B cell (primary cell): ENCODE measurements at regions not wholly inside any gene's neighbourhood (a gene's known extent, or its start where the extent isn't known, plus 50 kb on each side); places are given as distances from the start of the nearest gene placed in this dataset.

Source experiments
- ATAC-seq: fragments of 200-7000 bp; cut with Tn5 transposase; one replicate; pipeline ENCODE4 v1.10.0; 2021; ENCODE audit warnings: low read depth, mild to moderate bottlenecking, moderate number of reproducible peaks, moderate library complexity
- CTCF ChIA-PET: fragments of 350-600 bp; sonication (Branson Sonifier 250); formaldehyde crosslinking; loops from one replicate; lab custom pipeline; 2021; ENCODE audit warnings: antibody characterized with exemption, inconsistent platforms; lab: Charles Lee
- POLR2A ChIA-PET: fragments of 350-600 bp; sonication (Branson Sonifier 250); formaldehyde crosslinking; loops from one replicate; lab custom pipeline; 2021; ENCODE audit warnings: antibody characterized with exemption; lab: Charles Lee
- DNase-seq: peaks from one replicate; pipeline ENCODE4 v3.0.0; 2013
- H2AFZ ChIP-seq: 2 replicates; pipeline ENCODE4 v1.6.1; 2012; ENCODE audit warnings: mild to moderate bottlenecking, low read depth, low read length; ENCODE audit not compliant: insufficient read depth, poor library complexity, severe bottlenecking
- H3K27ac ChIP-seq, 2 donors: 1 replicate in 1 of 2; 2 replicates in 1 of 2; pipeline ENCODE4 v1.5.1; 2012 to 2013; ENCODE audit warnings: low read length in 2 of 2, mild to moderate bottlenecking in 2 of 2, moderate library complexity in 1 of 2
- H3K27me3 ChIP-seq, 4 experiments: fragments of 200-600 bp in 1 of 4; sonication (generic) in 1 of 4; replicated peaks in 1 of 4; 1 replicate in 2 of 4; 2 replicates in 2 of 4; pipeline versions ENCODE4 v1.6.1 to v1.7.0; 2013 to 2016; ENCODE audit warnings: low read length in 3 of 4, mild to moderate bottlenecking in 2 of 4, mixed read lengths in 1 of 4, moderate library complexity in 1 of 4; ENCODE audit not compliant: insufficient read depth in 4 of 4, control insufficient read depth in 3 of 4; ENCODE audit errors: control extremely low read depth in 1 of 4
- H3K36me3 ChIP-seq, 2 experiments: replicated peaks in 1 of 2; 1 replicate in 1 of 2; 2 replicates in 1 of 2; pipeline versions ENCODE4 v1.6.1 to v1.7.1; 2013; ENCODE audit warnings: low read length in 1 of 2; ENCODE audit not compliant: insufficient read depth in 2 of 2, control insufficient read depth in 1 of 2; ENCODE audit errors: control extremely low read depth in 1 of 2, extremely low read depth in 1 of 2
- H3K4me1 ChIP-seq, 2 donors: fragments of 200-600 bp in 1 of 2; sonication (generic) in 1 of 2; 1 replicate in 1 of 2; 2 replicates in 1 of 2; pipeline versions ENCODE4 v1.5.1 to v1.6.1; 2013 to 2017; ENCODE audit warnings: low read length in 2 of 2; ENCODE audit not compliant: control insufficient read depth in 2 of 2, insufficient read depth in 2 of 2
- H3K4me2 ChIP-seq: replicated peaks from 2 replicates; pipeline ENCODE3; 2012; ENCODE audit warnings: mild to moderate bottlenecking, low read depth, low read length; ENCODE audit not compliant: poor library complexity, severe bottlenecking
- H3K4me3 ChIP-seq, 5 experiments: fragments of 200-600 bp in 1 of 5; sonication (generic) in 1 of 5; 1 replicate in 3 of 5; 2 replicates in 2 of 5; pipeline versions ENCODE4 v1.5.1 to v1.7.0; 2011 to 2016; ENCODE audit warnings: low read length in 4 of 5, mild to moderate bottlenecking in 4 of 5, low read depth in 2 of 5, control low read depth in 1 of 5, moderate library complexity in 1 of 5; ENCODE audit not compliant: insufficient read depth in 1 of 5; ENCODE audit errors: control extremely low read depth in 1 of 5, extremely low read depth in 1 of 5
- H3K79me2 ChIP-seq: fragments of 200-600 bp; sonication (generic); one replicate; pipeline ENCODE4 v1.6.0; 2016; ENCODE audit warnings: low read length; ENCODE audit not compliant: control insufficient read depth, insufficient read depth
- H3K9ac ChIP-seq: fragments of 200-600 bp; sonication (generic); 2 replicates; pipeline ENCODE4 v1.6.1; 2017; ENCODE audit warnings: mild to moderate bottlenecking, low read length, moderate library complexity
- H3K9me3 ChIP-seq, 3 donors: one replicate each; pipeline versions ENCODE4 v1.6.1 to v1.7.1; 2013; ENCODE audit warnings: low read length in 2 of 3; ENCODE audit not compliant: control insufficient read depth in 2 of 3, insufficient read depth in 1 of 3; ENCODE audit errors: control extremely low read depth in 1 of 3
- H4K20me1 ChIP-seq: 2 replicates; pipeline ENCODE4 v1.6.0; 2012; ENCODE audit warnings: mild to moderate bottlenecking, low read length; ENCODE audit not compliant: insufficient read depth, control insufficient read depth, poor library complexity, severe bottlenecking
- H3K27ac Mint-ChIP-seq: one replicate; pipeline ENCODE4 v1.8.0; 2021; ENCODE audit warnings: mixed read lengths
- H3K27me3 Mint-ChIP-seq: one replicate; pipeline ENCODE4 v1.8.0; 2021; ENCODE audit warnings: mixed read lengths
- H3K4me1 Mint-ChIP-seq: one replicate; pipeline ENCODE4 v1.8.0; 2021; ENCODE audit warnings: mixed read lengths
- H3K4me3 Mint-ChIP-seq: one replicate; pipeline ENCODE4 v1.8.0; 2021; ENCODE audit warnings: mixed read lengths
- H3K9me3 Mint-ChIP-seq: one replicate; pipeline ENCODE4 v1.8.0; 2022; ENCODE audit warnings: mixed read lengths; ENCODE audit not compliant: insufficient read depth
- EZH2 ChIP-seq: IDR thresholded peaks from 2 replicates; pipeline ENCODE4 v1.6.1; 2012; ENCODE audit warnings: borderline replicate concordance, low read depth, mild to moderate bottlenecking, moderate library complexity, low read length; ENCODE audit not compliant: insufficient read depth, poor library complexity, severe bottlenecking
- WGBS: methylation state at CpG from one replicate; pipeline ENCODE4 v1.1.5; 2013; ENCODE audit warnings: missing lambda C conversion rate; ENCODE audit not compliant: insufficient coverage; 5-methylcytosine and 5-hydroxymethylcytosine counted together
- intact Hi-C: fragments of 100-400 bp; cut with micrococcal nuclease; formaldehyde crosslinking; loops from one replicate; pipeline ENCODE4 v1.10.0; 2022
- TF ChIP-seq, protein P1 (sequence below): fragments of 200-600 bp; IDR thresholded peaks from one replicate; pipeline ENCODE4 v1.8.0; 2022; ENCODE audit warnings: antibody characterized with exemption, mild to moderate bottlenecking

DNA sequence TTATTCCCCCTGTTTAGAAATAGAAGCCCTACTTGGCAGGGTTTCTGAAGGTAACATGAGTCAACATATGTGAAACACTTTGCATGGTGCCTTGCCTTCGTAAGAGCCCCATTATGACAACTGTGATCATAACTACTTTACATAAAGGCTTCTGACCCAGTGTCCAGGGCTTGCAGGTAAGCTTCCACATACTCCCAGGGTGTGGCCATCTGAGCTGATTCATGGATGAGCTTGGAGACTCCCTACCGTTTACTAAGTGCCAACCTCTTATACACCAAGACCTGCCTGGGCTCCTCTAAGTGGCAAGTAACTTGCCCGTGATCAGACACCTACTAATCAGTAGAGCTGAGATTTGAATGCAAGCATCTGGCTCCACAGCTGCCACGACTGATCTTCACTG, 62.8 kb upstream of the C5orf58 start:
- CTCF ChIA-PET: no interaction called here
- H3K79me2 ChIP-seq: no peaks in the 10 kb centered on the region
- Mint-ChIP-seq H3K27me3 (no peaks in the 10 kb centered on the region), H3K4me1 (peaks cover 13% of the 10 kb centered on the region), H3K9me3 (no peaks in the 10 kb centered on the region), H3K4me3 (no peak overlapping the region), H3K27ac (no peak overlapping the region)
- no peak for DNase-seq
- WGBS: 85% methylated on average over 4 of the region's 4 CpGs
- POLR2A ChIA-PET: no interaction called here
- H3K27me3 ChIP-seq: peaks cover 0 to 5% (median 0%) of the 10 kb centered on the region in 4 experiments
- H3K9me3 ChIP-seq: no peaks in the 10 kb centered on the region
- intact Hi-C loops: no loop called here
- no peaks in the 10 kb centered on the region for H4K20me1 ChIP-seq
- ATAC-seq: no peak
- no peak overlapping the region for H2AFZ ChIP-seq
- no peak overlapping the region for H3K4me3 ChIP-seq
- no peak overlapping the region for H3K27ac ChIP-seq
- H3K4me1 ChIP-seq: peaks cover 0 to 7% of the 10 kb centered on the region in 2 donors
- no peak for TF ChIP-seq EZH2
- TF ChIP-seq, protein P1, sequence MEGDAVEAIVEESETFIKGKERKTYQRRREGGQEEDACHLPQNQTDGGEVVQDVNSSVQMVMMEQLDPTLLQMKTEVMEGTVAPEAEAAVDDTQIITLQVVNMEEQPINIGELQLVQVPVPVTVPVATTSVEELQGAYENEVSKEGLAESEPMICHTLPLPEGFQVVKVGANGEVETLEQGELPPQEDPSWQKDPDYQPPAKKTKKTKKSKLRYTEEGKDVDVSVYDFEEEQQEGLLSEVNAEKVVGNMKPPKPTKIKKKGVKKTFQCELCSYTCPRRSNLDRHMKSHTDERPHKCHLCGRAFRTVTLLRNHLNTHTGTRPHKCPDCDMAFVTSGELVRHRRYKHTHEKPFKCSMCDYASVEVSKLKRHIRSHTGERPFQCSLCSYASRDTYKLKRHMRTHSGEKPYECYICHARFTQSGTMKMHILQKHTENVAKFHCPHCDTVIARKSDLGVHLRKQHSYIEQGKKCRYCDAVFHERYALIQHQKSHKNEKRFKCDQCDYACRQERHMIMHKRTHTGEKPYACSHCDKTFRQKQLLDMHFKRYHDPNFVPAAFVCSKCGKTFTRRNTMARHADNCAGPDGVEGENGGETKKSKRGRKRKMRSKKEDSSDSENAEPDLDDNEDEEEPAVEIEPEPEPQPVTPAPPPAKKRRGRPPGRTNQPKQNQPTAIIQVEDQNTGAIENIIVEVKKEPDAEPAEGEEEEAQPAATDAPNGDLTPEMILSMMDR: no peak
- no peak overlapping the region for H3K9ac ChIP-seq
- H3K4me2 ChIP-seq: no peak overlapping the region
- no peaks in the 10 kb centered on the region for H3K36me3 ChIP-seq

DNA sequence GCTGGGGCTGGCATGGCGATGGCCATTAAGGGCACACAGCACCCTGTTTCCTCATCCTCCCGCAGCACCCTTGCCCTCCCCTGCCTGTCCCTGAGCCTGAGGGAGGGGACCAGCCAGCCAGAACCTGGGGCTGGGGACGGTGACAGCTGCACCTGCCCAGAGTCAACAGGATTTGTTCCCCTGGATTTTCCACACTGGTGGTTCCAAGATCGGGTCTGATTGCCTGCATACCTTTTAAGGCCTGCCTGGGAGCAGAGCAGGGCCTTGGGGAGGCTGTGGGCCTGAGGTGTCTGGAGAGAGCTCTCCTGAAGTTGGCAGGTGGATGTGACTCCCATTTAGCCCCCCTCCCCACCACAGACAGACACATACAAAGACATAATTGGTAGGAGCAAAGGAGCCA, 61.0 kb upstream of the C5orf58 start:
- Mint-ChIP-seq H3K4me1 (peaks cover 13% of the 10 kb centered on the region), H3K27ac (no peak overlapping the region), H3K4me3 (no peak overlapping the region), H3K9me3 (no peaks in the 10 kb centered on the region), H3K27me3 (no peaks in the 10 kb centered on the region)
- no peaks in the 10 kb centered on the region for H4K20me1 ChIP-seq
- DNase-seq (no peak), ATAC-seq (no peak)
- no peak overlapping the region for H3K9ac ChIP-seq
- H3K27ac ChIP-seq: no peak overlapping the region
- peaks cover 0 to 5% (median 0%) of the 10 kb centered on the region in 4 experiments for H3K27me3 ChIP-seq
- H2AFZ ChIP-seq: no peak overlapping the region
- H3K4me3 ChIP-seq: no peak overlapping the region
- H3K4me1 ChIP-seq: peaks cover 0 to 7% of the 10 kb centered on the region in 2 donors
- WGBS: 90% methylated on average over 3 of the region's 4 CpGs
- TF ChIP-seq, protein P1: no peak
- no peak for TF ChIP-seq EZH2
- ChIA-PET CTCF (no interaction called here), POLR2A (no interaction called here)
- no peaks in the 10 kb centered on the region for H3K79me2 ChIP-seq
- no peaks in the 10 kb centered on the region for H3K36me3 ChIP-seq
- H3K4me2 ChIP-seq: no peak overlapping the region
- intact Hi-C loops: no loop called here
- no peaks in the 10 kb centered on the region for H3K9me3 ChIP-seq
